PC-9 (cell line): ENCODE measurements at regions not wholly inside any gene's neighbourhood (a gene's known extent, or its start where the extent isn't known, plus 50 kb on each side); places are given as distances from the start of the nearest gene placed in this dataset.

Source experiments
- CTCF ChIP-seq: fragments of 200-600 bp; sonication (generic); conservative IDR thresholded peaks from 2 replicates; pipeline ENCODE4 v1.6.1; 2017; ENCODE audit warnings: mixed run types, antibody characterized with exemption, mild to moderate bottlenecking, moderate library complexity
- EZH2 ChIP-seq: fragments of 200-600 bp; sonication (generic); IDR thresholded peaks from 2 replicates; pipeline ENCODE4 v1.8.0; 2017; ENCODE audit warnings: antibody characterized with exemption, low read depth

GRCh38 chrX:112931478-112931877 lies 90.8 kb upstream of the AMOT start:
- TF ChIP-seq EZH2: no peak
- no peak for TF ChIP-seq CTCF
